ENCODE measurements at regions not wholly inside any gene's neighbourhood (a gene's known extent, or its start where the extent isn't known, plus 50 kb on each side); places are given as distances from the start of the nearest gene placed in this dataset.

- no peak for ATAC-seq
- CTCF ChIA-PET = interaction anchor here (0.5 kb wide), 1 partner anchor 243 kb away, joined by 4 read pairs; no protein-coding TSS in a partner anchor
- DNase-seq (ENCODE audit: low spot score) = no peak
- POLR2A ChIA-PET = no interaction called here
- no peaks in the 10 kb centered on the region for H3K27me3 Mint-ChIP-seq (ENCODE audit: low read depth)
- TF ChIP-seq NFATC4 (CRISPR knock-in tag; IDR thresholded peaks at IDR 0.05) (no peak), CREB1 (CRISPR knock-in tag; IDR thresholded peaks at IDR 0.05) (no peak)
- H3K4me1 Mint-ChIP-seq = no peaks in the 10 kb centered on the region
- H3K36me3 Mint-ChIP-seq = 0 out of 2 replicates have a peak, but pooled peaks cover 2% of the 10 kb centered on the region
- H3K9me3 Mint-ChIP-seq = peaks cover 12% of the 10 kb centered on the region
- H3K4me3 Mint-ChIP-seq = no peak overlapping the region
- H3K27ac Mint-ChIP-seq = no peak overlapping the region
These were observed 180.7 kb downstream of the ADSS2 start for GRCh38 chr1:244271004-244271403.

GRCh38 chr1:244271691-244272308 is 179.9 kb downstream of the ADSS2 start:
- no peak overlapping the region for H3K4me3 Mint-ChIP-seq
- TF ChIP-seq USF1 (CRISPR knock-in tag; IDR thresholded peaks at IDR 0.05) = no peak
- no peak for TF ChIP-seq NR3C1 (CRISPR knock-in tag; conservative IDR thresholded peaks at IDR 0.05; ENCODE audit: low read depth)
- TF ChIP-seq, protein P1, sequence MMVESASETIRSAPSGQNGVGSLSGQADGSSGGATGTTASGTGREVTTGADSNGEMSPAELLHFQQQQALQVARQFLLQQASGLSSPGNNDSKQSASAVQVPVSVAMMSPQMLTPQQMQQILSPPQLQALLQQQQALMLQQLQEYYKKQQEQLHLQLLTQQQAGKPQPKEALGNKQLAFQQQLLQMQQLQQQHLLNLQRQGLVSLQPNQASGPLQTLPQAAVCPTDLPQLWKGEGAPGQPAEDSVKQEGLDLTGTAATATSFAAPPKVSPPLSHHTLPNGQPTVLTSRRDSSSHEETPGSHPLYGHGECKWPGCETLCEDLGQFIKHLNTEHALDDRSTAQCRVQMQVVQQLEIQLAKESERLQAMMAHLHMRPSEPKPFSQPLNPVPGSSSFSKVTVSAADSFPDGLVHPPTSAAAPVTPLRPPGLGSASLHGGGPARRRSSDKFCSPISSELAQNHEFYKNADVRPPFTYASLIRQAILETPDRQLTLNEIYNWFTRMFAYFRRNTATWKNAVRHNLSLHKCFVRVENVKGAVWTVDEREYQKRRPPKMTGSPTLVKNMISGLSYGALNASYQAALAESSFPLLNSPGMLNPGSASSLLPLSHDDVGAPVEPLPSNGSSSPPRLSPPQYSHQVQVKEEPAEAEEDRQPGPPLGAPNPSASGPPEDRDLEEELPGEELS (CRISPR knock-in tag; IDR thresholded peaks at IDR 0.05) = no peak
- TF ChIP-seq, protein P2, sequence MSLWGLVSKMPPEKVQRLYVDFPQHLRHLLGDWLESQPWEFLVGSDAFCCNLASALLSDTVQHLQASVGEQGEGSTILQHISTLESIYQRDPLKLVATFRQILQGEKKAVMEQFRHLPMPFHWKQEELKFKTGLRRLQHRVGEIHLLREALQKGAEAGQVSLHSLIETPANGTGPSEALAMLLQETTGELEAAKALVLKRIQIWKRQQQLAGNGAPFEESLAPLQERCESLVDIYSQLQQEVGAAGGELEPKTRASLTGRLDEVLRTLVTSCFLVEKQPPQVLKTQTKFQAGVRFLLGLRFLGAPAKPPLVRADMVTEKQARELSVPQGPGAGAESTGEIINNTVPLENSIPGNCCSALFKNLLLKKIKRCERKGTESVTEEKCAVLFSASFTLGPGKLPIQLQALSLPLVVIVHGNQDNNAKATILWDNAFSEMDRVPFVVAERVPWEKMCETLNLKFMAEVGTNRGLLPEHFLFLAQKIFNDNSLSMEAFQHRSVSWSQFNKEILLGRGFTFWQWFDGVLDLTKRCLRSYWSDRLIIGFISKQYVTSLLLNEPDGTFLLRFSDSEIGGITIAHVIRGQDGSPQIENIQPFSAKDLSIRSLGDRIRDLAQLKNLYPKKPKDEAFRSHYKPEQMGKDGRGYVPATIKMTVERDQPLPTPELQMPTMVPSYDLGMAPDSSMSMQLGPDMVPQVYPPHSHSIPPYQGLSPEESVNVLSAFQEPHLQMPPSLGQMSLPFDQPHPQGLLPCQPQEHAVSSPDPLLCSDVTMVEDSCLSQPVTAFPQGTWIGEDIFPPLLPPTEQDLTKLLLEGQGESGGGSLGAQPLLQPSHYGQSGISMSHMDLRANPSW (CRISPR knock-in tag; conservative IDR thresholded peaks at IDR 0.05; ENCODE audit: low read depth) = no peak
- no peak for TF ChIP-seq ESRRA (CRISPR knock-in tag; IDR thresholded peaks at IDR 0.05; ENCODE audit: borderline replicate concordance)
- TF ChIP-seq ZNF263 (CRISPR knock-in tag; IDR thresholded peaks at IDR 0.05; ENCODE audit: low read depth) = no peak
- no peak for TF ChIP-seq RORB (CRISPR knock-in tag; IDR thresholded peaks at IDR 0.05)
- no peak for TF ChIP-seq GTF2I (CRISPR knock-in tag; conservative IDR thresholded peaks at IDR 0.05)
- no peak for TF ChIP-seq ZSCAN18 (CRISPR knock-in tag; IDR thresholded peaks at IDR 0.05)
- TF ChIP-seq NR1H2 (CRISPR knock-in tag; IDR thresholded peaks at IDR 0.05) = no peak
- TF ChIP-seq IRF1 (CRISPR knock-in tag; IDR thresholded peaks at IDR 0.05) = no peak
- no peak for TF ChIP-seq FOXK1 (CRISPR knock-in tag; IDR thresholded peaks at IDR 0.05)
- no peak for TF ChIP-seq PRDM15 (CRISPR knock-in tag; IDR thresholded peaks at IDR 0.05)
- TF ChIP-seq, protein P3, sequence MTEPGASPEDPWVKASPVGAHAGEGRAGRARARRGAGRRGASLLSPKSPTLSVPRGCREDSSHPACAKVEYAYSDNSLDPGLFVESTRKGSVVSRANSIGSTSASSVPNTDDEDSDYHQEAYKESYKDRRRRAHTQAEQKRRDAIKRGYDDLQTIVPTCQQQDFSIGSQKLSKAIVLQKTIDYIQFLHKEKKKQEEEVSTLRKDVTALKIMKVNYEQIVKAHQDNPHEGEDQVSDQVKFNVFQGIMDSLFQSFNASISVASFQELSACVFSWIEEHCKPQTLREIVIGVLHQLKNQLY (CRISPR knock-in tag; IDR thresholded peaks at IDR 0.05) = no peak
- TF ChIP-seq ZNF232 (CRISPR knock-in tag; IDR thresholded peaks at IDR 0.05) = no peak
- no peak for TF ChIP-seq E2F1 (CRISPR knock-in tag; IDR thresholded peaks at IDR 0.05)
- CTCF ChIA-PET = interaction anchor here (0.5 to 1.0 kb wide), 3 partner anchors 37 to 796 kb away, joined by 3 to 4 read pairs (median 3); no protein-coding TSS in a partner anchor
- POLR2A ChIA-PET = no interaction called here
- ATAC-seq (no peak), DNase-seq (ENCODE audit: low spot score) (no peak)
- H3K9me3 Mint-ChIP-seq = peaks cover 12% of the 10 kb centered on the region
- H3K27me3 Mint-ChIP-seq (ENCODE audit: low read depth) = no peaks in the 10 kb centered on the region
- 0 out of 2 replicates have a peak, but pooled peaks cover 2% of the 10 kb centered on the region for H3K36me3 Mint-ChIP-seq
- no peak overlapping the region; the same call in 1 of the 2 replicates for H3K27ac Mint-ChIP-seq
- no peaks in the 10 kb centered on the region for H3K4me1 Mint-ChIP-seq
